Cardiac fibroblast (primary cell): ENCODE measurements at regions not wholly inside any gene's neighbourhood (a gene's known extent, or its start where the extent isn't known, plus 50 kb on each side); places are given as distances from the start of the nearest gene placed in this dataset.
"Not testable (repeated sequence)": the region's sequence is repeated elsewhere in the genome, so short reads cannot be mapped to it uniquely, and the experiment has no call there.

ENCODE experiments used
- DNase-seq, 2 donors: peaks; one replicate each; pipeline versions ENCODE4 v3.0.0 to v3.0.0-alpha.2; 2010; ENCODE audit warnings: low read depth in 2 of 2
- H3K4me3 ChIP-seq, 2 donors: replicated peaks in 1 of 2; 1 replicate in 1 of 2; 2 replicates in 1 of 2; pipeline ENCODE4 v1.5.1; 2011; ENCODE audit warnings: low read depth in 2 of 2, low read length in 2 of 2, mild to moderate bottlenecking in 2 of 2, moderate library complexity in 1 of 2
- TF ChIP-seq, protein P1 (sequence below): IDR thresholded peaks from one replicate; pipeline ENCODE4 v1.5.1; 2011; ENCODE audit warnings: low read depth, mild to moderate bottlenecking, low read length, inconsistent platforms

DNA sequence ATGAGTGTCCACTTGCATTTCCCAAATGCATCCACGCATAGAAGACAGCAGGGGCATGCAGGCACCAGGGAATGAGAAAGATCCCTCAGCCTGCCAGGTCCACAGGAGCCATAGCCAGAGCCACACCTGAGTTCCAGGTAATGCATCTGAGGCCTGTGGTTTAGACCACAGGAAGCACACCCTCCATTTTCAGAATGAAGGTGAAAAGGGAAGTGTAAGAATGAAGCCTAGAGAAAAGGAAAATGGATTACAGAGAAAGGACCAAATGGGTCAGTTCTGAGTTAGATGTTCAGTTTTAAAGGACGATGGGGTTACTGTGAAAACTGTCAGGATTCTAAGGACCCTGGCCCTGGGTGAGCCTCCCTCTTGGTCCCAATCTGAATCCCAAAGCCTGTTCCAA, 1283.2 kb downstream of the TMEM121 start:
- no peak overlapping the region for H3K4me3 ChIP-seq
- TF ChIP-seq, protein P1, sequence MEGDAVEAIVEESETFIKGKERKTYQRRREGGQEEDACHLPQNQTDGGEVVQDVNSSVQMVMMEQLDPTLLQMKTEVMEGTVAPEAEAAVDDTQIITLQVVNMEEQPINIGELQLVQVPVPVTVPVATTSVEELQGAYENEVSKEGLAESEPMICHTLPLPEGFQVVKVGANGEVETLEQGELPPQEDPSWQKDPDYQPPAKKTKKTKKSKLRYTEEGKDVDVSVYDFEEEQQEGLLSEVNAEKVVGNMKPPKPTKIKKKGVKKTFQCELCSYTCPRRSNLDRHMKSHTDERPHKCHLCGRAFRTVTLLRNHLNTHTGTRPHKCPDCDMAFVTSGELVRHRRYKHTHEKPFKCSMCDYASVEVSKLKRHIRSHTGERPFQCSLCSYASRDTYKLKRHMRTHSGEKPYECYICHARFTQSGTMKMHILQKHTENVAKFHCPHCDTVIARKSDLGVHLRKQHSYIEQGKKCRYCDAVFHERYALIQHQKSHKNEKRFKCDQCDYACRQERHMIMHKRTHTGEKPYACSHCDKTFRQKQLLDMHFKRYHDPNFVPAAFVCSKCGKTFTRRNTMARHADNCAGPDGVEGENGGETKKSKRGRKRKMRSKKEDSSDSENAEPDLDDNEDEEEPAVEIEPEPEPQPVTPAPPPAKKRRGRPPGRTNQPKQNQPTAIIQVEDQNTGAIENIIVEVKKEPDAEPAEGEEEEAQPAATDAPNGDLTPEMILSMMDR: no peak
- no peak for DNase-seq

DNA sequence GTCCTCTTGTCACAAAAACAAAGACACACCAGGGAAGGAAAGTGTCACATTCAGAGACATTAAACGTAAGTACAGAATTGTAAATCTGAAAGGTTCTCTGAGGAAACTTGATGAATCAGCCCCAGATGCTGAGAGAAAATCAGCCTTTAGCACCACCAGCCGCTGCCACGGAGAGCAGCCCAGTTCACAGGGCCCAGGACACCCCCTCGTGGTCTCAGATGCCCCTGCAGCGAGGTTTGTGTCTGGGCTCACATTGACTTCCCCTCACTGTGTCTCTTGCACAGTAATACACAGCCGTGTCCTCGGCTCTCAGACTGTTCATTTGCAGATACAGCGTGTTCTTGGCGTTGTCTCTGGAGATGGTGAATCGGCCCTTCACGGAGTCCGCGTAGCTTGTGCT, 1283.8 kb downstream of the TMEM121 start:
- not testable (repeated sequence) for DNase-seq, H3K4me3 ChIP-seq

DNA sequence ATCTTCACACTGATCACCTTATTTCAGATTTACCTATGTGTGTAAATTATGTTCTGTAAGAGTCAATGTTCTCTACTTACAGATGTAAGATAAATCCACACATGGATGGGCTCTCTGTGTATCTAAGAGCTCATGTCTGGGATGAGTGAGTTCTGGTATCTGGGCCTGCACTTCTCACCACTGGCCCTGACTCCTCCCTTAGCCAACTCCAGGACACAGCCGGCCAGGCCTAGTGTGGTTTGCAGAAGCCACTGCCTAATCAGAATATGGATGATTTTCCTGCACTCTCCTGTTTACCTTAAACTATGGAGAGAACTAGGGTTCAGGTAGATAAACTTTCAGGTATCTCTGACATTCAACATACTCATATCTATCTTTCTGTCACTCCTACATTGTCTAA, 1284.8 kb downstream of the TMEM121 start:
- H3K4me3 ChIP-seq: no peak overlapping the region
- TF ChIP-seq, protein P1: no peak
- no peak for DNase-seq

DNA sequence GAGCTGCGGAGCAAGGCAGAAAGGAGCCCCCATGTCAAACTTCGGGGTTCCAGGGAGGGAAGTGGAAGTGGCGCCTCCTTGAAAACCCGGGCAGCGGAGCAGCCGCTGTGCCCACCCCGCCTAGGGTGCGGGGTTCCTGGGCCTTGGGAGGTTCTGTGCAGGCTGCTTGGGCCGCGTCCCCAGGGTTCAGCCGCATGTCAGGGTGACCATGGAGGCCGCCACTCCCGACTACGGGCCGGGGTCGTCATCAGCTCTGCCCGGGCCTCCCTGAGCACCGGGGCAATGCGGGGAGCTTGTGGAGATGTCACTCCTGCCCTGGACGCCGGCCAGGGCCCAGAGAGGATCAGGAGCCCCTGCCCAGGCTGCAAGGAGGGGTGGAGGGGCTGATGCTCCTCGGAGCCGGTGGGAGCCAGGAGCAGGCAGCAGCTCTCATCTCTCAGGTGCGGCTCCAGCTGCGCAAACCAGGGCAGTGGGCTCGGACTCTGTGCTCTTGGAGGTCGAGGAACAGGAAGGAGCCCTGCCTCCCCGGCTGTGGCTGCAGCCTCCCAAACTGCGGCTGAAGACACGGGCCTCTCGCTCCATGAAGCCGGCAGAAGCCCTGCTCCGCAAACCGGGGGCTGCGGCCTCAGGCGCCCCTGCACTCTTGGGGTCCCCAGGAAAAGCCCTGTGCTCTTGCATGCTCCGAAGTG, 1286.5 kb downstream of the TMEM121 start:
- TF ChIP-seq, protein P1: no peak
- no peak for DNase-seq

DNA sequence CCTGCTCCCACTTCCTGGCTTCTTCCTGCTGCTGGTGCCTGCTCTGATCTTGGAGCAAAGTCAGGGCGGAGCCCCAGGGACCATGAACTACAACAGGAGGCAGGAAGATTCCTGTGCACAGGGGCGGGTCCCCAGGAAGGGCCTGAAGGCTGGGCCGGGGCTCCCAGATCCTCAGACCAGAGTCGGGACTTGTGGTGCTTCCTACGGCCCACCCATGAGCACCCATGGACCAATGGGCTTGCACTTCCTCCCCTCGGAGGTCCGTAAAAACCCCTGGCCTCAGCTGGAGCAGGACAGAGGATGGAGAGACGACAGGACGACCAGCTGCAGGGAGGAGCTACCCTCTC, 1287.1 kb downstream of the TMEM121 start:
- no peak overlapping the region for H3K4me3 ChIP-seq
- TF ChIP-seq, protein P1: no peak
- no peak for DNase-seq

More for the DNA sequence above, 1286.5 kb downstream of the TMEM121 start:
- H3K4me3 ChIP-seq: no peak overlapping the region

DNA sequence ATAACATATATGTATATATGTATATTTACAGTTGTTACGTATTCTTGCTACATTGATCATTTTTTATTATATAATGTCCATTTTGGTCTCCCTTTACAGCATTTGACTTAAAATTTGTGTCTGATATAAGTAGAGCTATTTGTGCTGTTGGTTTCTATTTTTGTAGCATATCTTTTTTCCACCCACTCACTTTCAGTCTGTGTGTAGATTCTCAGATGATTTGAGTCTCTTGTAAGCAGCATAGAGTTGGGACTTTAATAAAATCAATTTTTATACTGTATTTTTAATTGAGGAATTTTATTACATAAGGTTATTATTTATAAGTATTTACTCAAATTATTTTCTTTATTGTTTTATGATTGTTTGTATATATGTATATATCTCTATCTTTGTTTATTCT, 1293.7 kb downstream of the TMEM121 start:
- no peak for DNase-seq
- TF ChIP-seq, protein P1: no peak
- H3K4me3 ChIP-seq: no peak overlapping the region

DNA sequence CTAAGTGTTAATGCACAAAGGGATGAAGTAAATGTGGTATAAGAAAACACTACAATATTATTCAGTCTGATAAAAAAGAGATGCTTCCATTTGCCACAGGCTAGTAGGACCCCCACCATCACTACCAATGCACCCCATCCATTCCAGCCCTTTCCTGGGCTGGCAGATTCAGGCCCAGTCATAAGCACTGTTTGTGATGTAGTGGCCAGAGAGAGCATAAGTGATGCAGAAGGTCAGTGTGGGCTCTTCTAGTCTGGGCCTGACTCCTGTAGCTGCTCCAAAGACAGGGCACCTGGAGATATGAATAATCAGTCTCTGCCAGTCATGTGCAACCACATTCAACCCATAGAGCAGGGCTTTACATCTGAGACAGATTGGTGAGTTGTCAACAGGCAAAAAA, 1294.7 kb downstream of the TMEM121 start:
- no peak overlapping the region for H3K4me3 ChIP-seq
- TF ChIP-seq, protein P1: no peak

More for the DNA sequence above, 1294.7 kb downstream of the TMEM121 start:
- no peak for DNase-seq
